B cell (primary cell): ENCODE measurements at regions not wholly inside any gene's neighbourhood (a gene's known extent, or its start where the extent isn't known, plus 50 kb on each side); places are given as distances from the start of the nearest gene placed in this dataset.

Source experiments
- ATAC-seq: fragments of 200-7000 bp; cut with Tn5 transposase; one replicate; pipeline ENCODE4 v1.10.0; 2021; ENCODE audit warnings: low read depth, mild to moderate bottlenecking, moderate number of reproducible peaks, moderate library complexity
- CTCF ChIA-PET: fragments of 350-600 bp; sonication (Branson Sonifier 250); formaldehyde crosslinking; loops from one replicate; lab custom pipeline; 2021; ENCODE audit warnings: antibody characterized with exemption, inconsistent platforms; lab: Charles Lee
- POLR2A ChIA-PET: fragments of 350-600 bp; sonication (Branson Sonifier 250); formaldehyde crosslinking; loops from one replicate; lab custom pipeline; 2021; ENCODE audit warnings: antibody characterized with exemption; lab: Charles Lee
- DNase-seq: peaks from one replicate; pipeline ENCODE4 v3.0.0; 2013
- H2AFZ ChIP-seq: 2 replicates; pipeline ENCODE4 v1.6.1; 2012; ENCODE audit warnings: mild to moderate bottlenecking, low read depth, low read length; ENCODE audit not compliant: insufficient read depth, poor library complexity, severe bottlenecking
- H3K27ac ChIP-seq, 2 donors: 1 replicate in 1 of 2; 2 replicates in 1 of 2; pipeline ENCODE4 v1.5.1; 2012 to 2013; ENCODE audit warnings: low read length in 2 of 2, mild to moderate bottlenecking in 2 of 2, moderate library complexity in 1 of 2
- H3K27me3 ChIP-seq, 4 experiments: fragments of 200-600 bp in 1 of 4; sonication (generic) in 1 of 4; replicated peaks in 1 of 4; 1 replicate in 2 of 4; 2 replicates in 2 of 4; pipeline versions ENCODE4 v1.6.1 to v1.7.0; 2013 to 2016; ENCODE audit warnings: low read length in 3 of 4, mild to moderate bottlenecking in 2 of 4, mixed read lengths in 1 of 4, moderate library complexity in 1 of 4; ENCODE audit not compliant: insufficient read depth in 4 of 4, control insufficient read depth in 3 of 4; ENCODE audit errors: control extremely low read depth in 1 of 4
- H3K36me3 ChIP-seq, 2 experiments: replicated peaks in 1 of 2; 1 replicate in 1 of 2; 2 replicates in 1 of 2; pipeline versions ENCODE4 v1.6.1 to v1.7.1; 2013; ENCODE audit warnings: low read length in 1 of 2; ENCODE audit not compliant: insufficient read depth in 2 of 2, control insufficient read depth in 1 of 2; ENCODE audit errors: control extremely low read depth in 1 of 2, extremely low read depth in 1 of 2
- H3K4me1 ChIP-seq, 2 donors: fragments of 200-600 bp in 1 of 2; sonication (generic) in 1 of 2; 1 replicate in 1 of 2; 2 replicates in 1 of 2; pipeline versions ENCODE4 v1.5.1 to v1.6.1; 2013 to 2017; ENCODE audit warnings: low read length in 2 of 2; ENCODE audit not compliant: control insufficient read depth in 2 of 2, insufficient read depth in 2 of 2
- H3K4me2 ChIP-seq: replicated peaks from 2 replicates; pipeline ENCODE3; 2012; ENCODE audit warnings: mild to moderate bottlenecking, low read depth, low read length; ENCODE audit not compliant: poor library complexity, severe bottlenecking
- H3K4me3 ChIP-seq, 5 experiments: fragments of 200-600 bp in 1 of 5; sonication (generic) in 1 of 5; 1 replicate in 3 of 5; 2 replicates in 2 of 5; pipeline versions ENCODE4 v1.5.1 to v1.7.0; 2011 to 2016; ENCODE audit warnings: low read length in 4 of 5, mild to moderate bottlenecking in 4 of 5, low read depth in 2 of 5, control low read depth in 1 of 5, moderate library complexity in 1 of 5; ENCODE audit not compliant: insufficient read depth in 1 of 5; ENCODE audit errors: control extremely low read depth in 1 of 5, extremely low read depth in 1 of 5
- H3K79me2 ChIP-seq: fragments of 200-600 bp; sonication (generic); one replicate; pipeline ENCODE4 v1.6.0; 2016; ENCODE audit warnings: low read length; ENCODE audit not compliant: control insufficient read depth, insufficient read depth
- H3K9ac ChIP-seq: fragments of 200-600 bp; sonication (generic); 2 replicates; pipeline ENCODE4 v1.6.1; 2017; ENCODE audit warnings: mild to moderate bottlenecking, low read length, moderate library complexity
- H3K9me3 ChIP-seq, 3 donors: one replicate each; pipeline versions ENCODE4 v1.6.1 to v1.7.1; 2013; ENCODE audit warnings: low read length in 2 of 3; ENCODE audit not compliant: control insufficient read depth in 2 of 3, insufficient read depth in 1 of 3; ENCODE audit errors: control extremely low read depth in 1 of 3
- H4K20me1 ChIP-seq: 2 replicates; pipeline ENCODE4 v1.6.0; 2012; ENCODE audit warnings: mild to moderate bottlenecking, low read length; ENCODE audit not compliant: insufficient read depth, control insufficient read depth, poor library complexity, severe bottlenecking
- H3K27ac Mint-ChIP-seq: one replicate; pipeline ENCODE4 v1.8.0; 2021; ENCODE audit warnings: mixed read lengths
- H3K27me3 Mint-ChIP-seq: one replicate; pipeline ENCODE4 v1.8.0; 2021; ENCODE audit warnings: mixed read lengths
- H3K4me1 Mint-ChIP-seq: one replicate; pipeline ENCODE4 v1.8.0; 2021; ENCODE audit warnings: mixed read lengths
- H3K4me3 Mint-ChIP-seq: one replicate; pipeline ENCODE4 v1.8.0; 2021; ENCODE audit warnings: mixed read lengths
- H3K9me3 Mint-ChIP-seq: one replicate; pipeline ENCODE4 v1.8.0; 2022; ENCODE audit warnings: mixed read lengths; ENCODE audit not compliant: insufficient read depth
- CTCF ChIP-seq: fragments of 200-600 bp; IDR thresholded peaks from one replicate; pipeline ENCODE4 v1.8.0; 2022; ENCODE audit warnings: antibody characterized with exemption, mild to moderate bottlenecking
- EZH2 ChIP-seq: IDR thresholded peaks from 2 replicates; pipeline ENCODE4 v1.6.1; 2012; ENCODE audit warnings: borderline replicate concordance, low read depth, mild to moderate bottlenecking, moderate library complexity, low read length; ENCODE audit not compliant: insufficient read depth, poor library complexity, severe bottlenecking
- WGBS: methylation state at CpG from one replicate; pipeline ENCODE4 v1.1.5; 2013; ENCODE audit warnings: missing lambda C conversion rate; ENCODE audit not compliant: insufficient coverage; 5-methylcytosine and 5-hydroxymethylcytosine counted together
- intact Hi-C: fragments of 100-400 bp; cut with micrococcal nuclease; formaldehyde crosslinking; loops from one replicate; pipeline ENCODE4 v1.10.0; 2022

DNA sequence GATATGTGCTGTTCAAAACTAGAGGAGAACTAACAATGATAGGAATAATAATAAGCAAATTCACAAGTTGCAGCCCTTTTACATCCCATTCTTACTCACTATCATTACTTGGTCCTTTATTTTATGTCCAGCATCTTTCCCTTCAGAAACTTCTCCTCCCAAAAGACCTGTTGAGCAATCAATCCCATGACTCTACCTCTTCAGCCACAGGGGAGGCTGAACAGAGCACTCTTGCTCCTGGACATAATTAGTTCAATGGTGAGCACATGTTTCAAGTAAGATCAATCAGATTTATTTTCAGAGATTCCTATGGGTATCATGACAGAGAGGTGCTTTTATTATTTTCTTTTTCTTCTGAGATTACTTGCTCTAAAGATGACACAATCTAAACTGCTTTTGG, 260.0 kb downstream of the COG6 start:
- no peaks in the 10 kb centered on the region for H3K4me1 ChIP-seq
- H3K4me3 ChIP-seq = no peak overlapping the region
- no peak overlapping the region for H3K4me3 Mint-ChIP-seq
- H3K9me3 ChIP-seq = no peaks in the 10 kb centered on the region
- no peak overlapping the region for H2AFZ ChIP-seq
- H3K36me3 ChIP-seq = no peaks in the 10 kb centered on the region
- H3K9ac ChIP-seq = no peak overlapping the region
- no peak overlapping the region for H3K4me2 ChIP-seq
- no peaks in the 10 kb centered on the region for H3K9me3 Mint-ChIP-seq
- ChIA-PET CTCF (no interaction called here), POLR2A (no interaction called here)
- intact Hi-C loops = no loop called here
- H3K27ac ChIP-seq = no peak overlapping the region
- peaks cover 25% of the 10 kb centered on the region for H3K27me3 Mint-ChIP-seq
- DNase-seq = no peak
- TF ChIP-seq EZH2 (no peak), CTCF (no peak)
- H4K20me1 ChIP-seq = no peaks in the 10 kb centered on the region
- H3K27me3 ChIP-seq = peaks cover 0 to 3% (median 0%) of the 10 kb centered on the region in 4 experiments
- H3K79me2 ChIP-seq = no peaks in the 10 kb centered on the region
- H3K27ac Mint-ChIP-seq = no peak overlapping the region
- no peak for ATAC-seq
- no peaks in the 10 kb centered on the region for H3K4me1 Mint-ChIP-seq

DNA sequence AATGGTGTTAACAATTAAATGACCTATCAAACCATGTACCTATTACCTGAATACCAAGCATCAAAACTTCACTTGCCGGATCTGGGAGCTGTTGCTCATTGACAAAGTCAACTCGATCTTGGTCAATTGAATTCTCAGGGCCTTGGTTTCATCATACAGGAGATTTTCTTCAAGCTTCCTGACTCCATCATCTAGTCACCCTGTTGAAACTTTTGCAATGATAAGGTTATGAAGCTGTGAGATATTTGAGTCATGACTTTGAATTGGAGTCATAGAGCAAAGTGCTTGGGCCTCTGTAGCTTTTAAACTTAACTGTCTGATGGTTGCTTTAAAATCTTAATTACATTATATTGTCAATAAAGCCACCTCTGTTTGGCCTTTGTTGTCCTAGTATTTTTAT, 260.9 kb downstream of the COG6 start:
- Histone ChIP-seq H3K9ac (no peak overlapping the region), H3K4me1 (no peaks in the 10 kb centered on the region), H3K4me3 (no peak overlapping the region), H3K79me2 (no peaks in the 10 kb centered on the region), H2AFZ (no peak overlapping the region), H3K27ac (no peak overlapping the region), H3K9me3 (peaks cover 0 to under 1% (median 0%) of the 10 kb centered on the region in 3 donors), H3K27me3 (peaks cover 0 to 3% (median 0%) of the 10 kb centered on the region in 4 experiments), H3K4me2 (no peak overlapping the region), H4K20me1 (no peaks in the 10 kb centered on the region), H3K36me3 (no peaks in the 10 kb centered on the region)
- ATAC-seq (no peak), DNase-seq (no peak)
- peaks cover 31% of the 10 kb centered on the region for H3K27me3 Mint-ChIP-seq
- TF ChIP-seq CTCF = no peak
- no peak for TF ChIP-seq EZH2
- no CpG with 5 or more reads among the region's 2 CpGs for WGBS
- no peak overlapping the region for H3K27ac Mint-ChIP-seq
- no peaks in the 10 kb centered on the region for H3K9me3 Mint-ChIP-seq
- ChIA-PET POLR2A (interaction anchor here (0.5 kb wide), 1 partner anchor 767 kb away, joined by 3 read pairs; no protein-coding TSS in a partner anchor), CTCF (no interaction called here)
- no peaks in the 10 kb centered on the region for H3K4me1 Mint-ChIP-seq
- intact Hi-C loops = no loop called here
- H3K4me3 Mint-ChIP-seq = no peak overlapping the region
